CD14-positive monocyte (primary cell): ENCODE measurements at regions not wholly inside any gene's neighbourhood (a gene's known extent, or its start where the extent isn't known, plus 50 kb on each side); places are given as distances from the start of the nearest gene placed in this dataset.

Experiments
- DNase-seq, 3 donors: peaks; one replicate each; pipeline ENCODE4 v3.0.0-alpha.2; 2011 to 2022
- H2AFZ ChIP-seq: 2 replicates; pipeline ENCODE4 v1.6.0; 2012; ENCODE audit warnings: mild to moderate bottlenecking, low read depth, low read length, inconsistent platforms; ENCODE audit not compliant: insufficient read depth, poor library complexity, severe bottlenecking
- H3K27ac ChIP-seq, 2 donors: 1 replicate in 1 of 2; 2 replicates in 1 of 2; pipeline ENCODE4 v1.5.1; 2012 to 2013; ENCODE audit warnings: low read length in 2 of 2, control low read depth in 1 of 2, inconsistent platforms in 1 of 2, low read depth in 1 of 2, mild to moderate bottlenecking in 1 of 2
- H3K27me3 ChIP-seq, 2 donors: one replicate each; pipeline versions ENCODE4 v1.6.0 to v1.6.1; 2011 to 2013; ENCODE audit warnings: low read length in 2 of 2; ENCODE audit not compliant: control insufficient read depth in 2 of 2, insufficient read depth in 2 of 2
- H3K36me3 ChIP-seq, 2 donors: replicated peaks in 1 of 2; 1 replicate in 1 of 2; 2 replicates in 1 of 2; pipeline versions ENCODE4 v1.5.1 to v1.6.1; 2012 to 2013; ENCODE audit warnings: low read length in 2 of 2, control low read depth in 1 of 2, inconsistent platforms in 1 of 2, mild to moderate bottlenecking in 1 of 2; ENCODE audit not compliant: insufficient read depth in 2 of 2, control insufficient read depth in 1 of 2
- H3K4me1 ChIP-seq, 2 donors: 1 replicate in 1 of 2; 2 replicates in 1 of 2; pipeline versions ENCODE4 v1.5.1 to v1.6.1; 2012 to 2013; ENCODE audit warnings: low read length in 2 of 2, control low read depth in 1 of 2, inconsistent platforms in 1 of 2, mild to moderate bottlenecking in 1 of 2, moderate library complexity in 1 of 2; ENCODE audit not compliant: insufficient read depth in 2 of 2, control insufficient read depth in 1 of 2
- H3K4me2 ChIP-seq: replicated peaks from 2 replicates; pipeline ENCODE3; 2012; ENCODE audit warnings: low read length, moderate library complexity, mild to moderate bottlenecking; ENCODE audit not compliant: poor library complexity, severe bottlenecking; ENCODE audit errors: extremely low read depth
- H3K4me3 ChIP-seq, 3 experiments: fragments of 200-600 bp in 1 of 3; sonication (generic) in 1 of 3; replicated peaks in 1 of 3; 1 replicate in 2 of 3; 2 replicates in 1 of 3; pipeline ENCODE4 v1.5.1; 2011 to 2013; ENCODE audit warnings: low read length in 3 of 3, mild to moderate bottlenecking in 3 of 3, control low read depth in 2 of 3, low read depth in 2 of 3, inconsistent platforms in 1 of 3, moderate library complexity in 1 of 3
- H3K79me2 ChIP-seq: 2 replicates; pipeline ENCODE4 v1.6.0; 2012; ENCODE audit warnings: mild to moderate bottlenecking, control low read depth, inconsistent platforms, low read length, moderate library complexity; ENCODE audit not compliant: insufficient read depth
- H3K9ac ChIP-seq: 2 replicates; pipeline ENCODE4 v1.6.0; 2017; ENCODE audit warnings: low read length, mild to moderate bottlenecking; ENCODE audit not compliant: insufficient read depth, poor library complexity, severe bottlenecking
- H3K9me3 ChIP-seq, 2 donors: replicated peaks in 1 of 2; 1 replicate in 1 of 2; 2 replicates in 1 of 2; pipeline versions ENCODE4 v1.5.1 to v1.6.1; 2012 to 2013; ENCODE audit warnings: low read length in 2 of 2, control low read depth in 1 of 2; ENCODE audit not compliant: control insufficient read depth in 1 of 2, insufficient read depth in 1 of 2
- H4K20me1 ChIP-seq: 2 replicates; pipeline ENCODE4 v1.6.0; 2012; ENCODE audit warnings: mild to moderate bottlenecking, low read length, control low read depth, moderate library complexity; ENCODE audit not compliant: insufficient read depth
- H3K27ac Mint-ChIP-seq, 7 donors: one replicate each; pipeline ENCODE4 v1.8.0; 2020; ENCODE audit warnings: mild to moderate bottlenecking in 7 of 7, mixed read lengths in 7 of 7, moderate library complexity in 6 of 7, inconsistent platforms in 2 of 7
- H3K27me3 Mint-ChIP-seq, 3 donors: one replicate each; pipeline ENCODE4 v1.8.0; 2021 to 2022; ENCODE audit warnings: low read depth in 3 of 3, mild to moderate bottlenecking in 3 of 3, mixed read lengths in 3 of 3, moderate library complexity in 3 of 3, inconsistent platforms in 1 of 3
- H3K36me3 Mint-ChIP-seq, 2 donors: one replicate each; pipeline ENCODE4 v1.8.0; 2020; ENCODE audit warnings: mixed read lengths in 2 of 2, inconsistent platforms in 1 of 2, mild to moderate bottlenecking in 1 of 2
- H3K4me1 Mint-ChIP-seq: one replicate; pipeline ENCODE4 v1.8.0; 2020; ENCODE audit warnings: mild to moderate bottlenecking, mixed read lengths
- H3K4me3 Mint-ChIP-seq, 2 donors: one replicate each; pipeline ENCODE4 v1.8.0; 2020; ENCODE audit warnings: mild to moderate bottlenecking in 2 of 2, mixed read lengths in 2 of 2, moderate library complexity in 1 of 2
- H3K9me3 Mint-ChIP-seq, 7 donors: one replicate each; pipeline ENCODE4 v1.8.0; 2020 to 2022; ENCODE audit warnings: mixed read lengths in 7 of 7, mild to moderate bottlenecking in 6 of 7, moderate library complexity in 6 of 7, inconsistent platforms in 2 of 7
- CTCF ChIP-seq: fragments of 200-600 bp; IDR thresholded peaks from one replicate; pipeline ENCODE4 v1.8.0; 2022; ENCODE audit warnings: antibody characterized with exemption, mild to moderate bottlenecking
- WGBS: methylation state at CpG from one replicate; pipeline ENCODE4 v1.1.5; 2013; ENCODE audit warnings: missing lambda C conversion rate; ENCODE audit not compliant: insufficient coverage; 5-methylcytosine and 5-hydroxymethylcytosine counted together
- intact Hi-C, 2 donors: fragments of 100-400 bp; cut with micrococcal nuclease; formaldehyde crosslinking; loops; one replicate each; pipeline versions ENCODE4 v1.15.0 to v1.15.1; 2023

- H3K9me3 ChIP-seq = no peaks in the 10 kb centered on the region
Measured at GRCh38 chr5:108623826-108624225, 123.9 kb upstream of the FER start.

GRCh38 chr5:108620516-108620915 is 127.2 kb upstream of the FER start:
- no peak overlapping the region for H3K4me2 ChIP-seq
- H3K27ac ChIP-seq = no peak overlapping the region
- no peaks in the 10 kb centered on the region for H4K20me1 ChIP-seq
- H3K9ac ChIP-seq = no peak overlapping the region
- H3K27me3 ChIP-seq = no peaks in the 10 kb centered on the region
- no peaks in the 10 kb centered on the region for H3K79me2 ChIP-seq
- H3K4me1 Mint-ChIP-seq = no peaks in the 10 kb centered on the region
- H3K27me3 Mint-ChIP-seq = peaks cover 0 to 2% (median 1%) of the 10 kb centered on the region in 3 donors
- TF ChIP-seq CTCF = no peak
- 85% methylated on average over 5 of the region's 6 CpGs for WGBS
- H3K9me3 Mint-ChIP-seq = peaks cover 0 to 13% (median 2%) of the 10 kb centered on the region in 7 donors
- no peaks in the 10 kb centered on the region for H3K36me3 Mint-ChIP-seq
- H3K27ac Mint-ChIP-seq = no peak overlapping the region
- H3K9me3 ChIP-seq = peaks cover 0 to 4% of the 10 kb centered on the region in 2 donors
- H3K4me1 ChIP-seq = no peaks in the 10 kb centered on the region
- intact Hi-C loops = no loop called here
- no peak overlapping the region for H3K4me3 ChIP-seq
- H3K36me3 ChIP-seq = no peaks in the 10 kb centered on the region
- H2AFZ ChIP-seq = no peak overlapping the region
- no peak for DNase-seq
- H3K4me3 Mint-ChIP-seq = no peak overlapping the region

More at GRCh38 chr5:108623826-108624225, 123.9 kb upstream of the FER start:
- no peaks in the 10 kb centered on the region for H3K4me1 ChIP-seq
- no peak overlapping the region for H3K27ac Mint-ChIP-seq
- no peaks in the 10 kb centered on the region for H3K79me2 ChIP-seq
- no peaks in the 10 kb centered on the region for H3K4me1 Mint-ChIP-seq
- H3K4me3 Mint-ChIP-seq = no peak overlapping the region
- no peak overlapping the region for H3K27ac ChIP-seq
- no peaks in the 10 kb centered on the region for H4K20me1 ChIP-seq
- no peak overlapping the region for H3K4me3 ChIP-seq
- no peaks in the 10 kb centered on the region for H3K36me3 Mint-ChIP-seq
- intact Hi-C loops = no loop called here
- DNase-seq = no peak
- no peak overlapping the region for H3K9ac ChIP-seq
- peaks cover 0 to 8% (median 2%) of the 10 kb centered on the region in 7 donors for H3K9me3 Mint-ChIP-seq
- H3K36me3 ChIP-seq = no peaks in the 10 kb centered on the region
- TF ChIP-seq CTCF = no peak
- H3K27me3 ChIP-seq = no peaks in the 10 kb centered on the region
- H2AFZ ChIP-seq = no peak overlapping the region
- H3K27me3 Mint-ChIP-seq = peaks cover 0 to 4% (median 1%) of the 10 kb centered on the region in 3 donors
- no peak overlapping the region for H3K4me2 ChIP-seq
